DND-41 (cell line): ENCODE measurements at regions not wholly inside any gene's neighbourhood (a gene's known extent, or its start where the extent isn't known, plus 50 kb on each side); places are given as distances from the start of the nearest gene placed in this dataset.

Experiments
- ATAC-seq: fragments of 200-7000 bp; cut with Tn5 transposase; 3 replicates; pipeline ENCODE4 v1.9.1; 2021; ENCODE audit warnings: low read depth; ENCODE audit not compliant: insufficient read depth
- DNase-seq: peaks from one replicate; pipeline ENCODE4 v3.0.0-alpha.2; 2020
- H2AFZ ChIP-seq: 2 replicates; pipeline ENCODE4 v1.6.0; 2012; ENCODE audit warnings: low read depth, low read length
- H3K27ac ChIP-seq: 2 replicates; pipeline ENCODE4 v1.5.1; 2012; ENCODE audit warnings: low read length, inconsistent platforms
- H3K27me3 ChIP-seq: fragments of 200-600 bp; sonication (generic); 2 replicates; pipeline ENCODE4 v1.6.0; 2012; ENCODE audit warnings: low read length, mild to moderate bottlenecking, inconsistent platforms; ENCODE audit not compliant: insufficient read depth, poor library complexity
- H3K36me3 ChIP-seq: 2 replicates; pipeline ENCODE4 v1.5.1; 2012; ENCODE audit warnings: low read length, inconsistent platforms; ENCODE audit not compliant: insufficient read depth
- H3K4me1 ChIP-seq: 2 replicates; pipeline ENCODE4 v1.5.1; 2012; ENCODE audit warnings: mild to moderate bottlenecking, low read length; ENCODE audit not compliant: insufficient read depth
- H3K4me2 ChIP-seq: 2 replicates; pipeline ENCODE4 v1.6.0; 2012; ENCODE audit warnings: mild to moderate bottlenecking, moderate library complexity, low read length, inconsistent platforms; ENCODE audit not compliant: insufficient read depth
- H3K4me3 ChIP-seq, 2 experiments: fragments of 200-600 bp in 1 of 2; shearing (Covaris generic) in 1 of 2; 2 replicates each; pipeline ENCODE4 v1.5.1; 2012 to 2016; ENCODE audit warnings: inconsistent platforms in 2 of 2, low read length in 2 of 2, mild to moderate bottlenecking in 2 of 2, low read depth in 1 of 2, moderate library complexity in 1 of 2
- H3K79me2 ChIP-seq: 2 replicates; pipeline ENCODE4 v1.6.0; 2012; ENCODE audit warnings: low read length, inconsistent platforms; ENCODE audit not compliant: insufficient read depth
- H3K9ac ChIP-seq: 2 replicates; pipeline ENCODE4 v1.6.0; 2012; ENCODE audit warnings: low read depth, mild to moderate bottlenecking, inconsistent platforms, low read length, moderate library complexity
- H3K9me3 ChIP-seq: 2 replicates; pipeline ENCODE4 v1.5.1; 2012; ENCODE audit warnings: low read length, moderate library complexity, mild to moderate bottlenecking, inconsistent platforms; ENCODE audit not compliant: insufficient read depth, severe bottlenecking
- H4K20me1 ChIP-seq: 2 replicates; pipeline ENCODE4 v1.6.0; 2012; ENCODE audit warnings: low read length; ENCODE audit not compliant: insufficient read depth
- CTCF ChIP-seq: IDR thresholded peaks from 2 replicates; pipeline ENCODE4 v1.5.1; 2012; ENCODE audit warnings: borderline replicate concordance, low read length, moderate library complexity, mild to moderate bottlenecking; ENCODE audit not compliant: poor library complexity, severe bottlenecking; ENCODE audit errors: extremely low read depth
- EZH2 ChIP-seq: IDR thresholded peaks from 3 replicates; pipeline ENCODE4 v1.6.1; 2012; ENCODE audit warnings: borderline replicate concordance, low read depth, mild to moderate bottlenecking, moderate library complexity, low read length, inconsistent platforms; ENCODE audit not compliant: severe bottlenecking

- Histone ChIP-seq H3K27ac (no peak overlapping the region), H4K20me1 (no peaks in the 10 kb centered on the region), H3K4me3 (no peak overlapping the region), H3K27me3 (no peaks in the 10 kb centered on the region), H3K9me3 (no peaks in the 10 kb centered on the region), H2AFZ (no peak overlapping the region), H3K4me2 (no peak overlapping the region), H3K36me3 (no peaks in the 10 kb centered on the region), H3K4me1 (no peaks in the 10 kb centered on the region), H3K9ac (no peak overlapping the region), H3K79me2 (no peaks in the 10 kb centered on the region)
- DNase-seq, result no peak
- TF ChIP-seq EZH2, result no peak
- no peak for TF ChIP-seq CTCF
- ATAC-seq, result no peak
Measured at GRCh38 chr4:27141530-27141929, 280.9 kb downstream of the STIM2 start.

GRCh38 chr4:27142841-27143240, 282.2 kb downstream of the STIM2 start:
- Histone ChIP-seq H3K79me2 (no peaks in the 10 kb centered on the region), H3K36me3 (no peaks in the 10 kb centered on the region), H3K4me2 (no peak overlapping the region), H3K4me1 (no peaks in the 10 kb centered on the region), H3K27me3 (no peaks in the 10 kb centered on the region), H3K27ac (no peak overlapping the region), H2AFZ (no peak overlapping the region), H3K9me3 (no peaks in the 10 kb centered on the region), H3K9ac (no peak overlapping the region), H3K4me3 (no peak overlapping the region), H4K20me1 (no peaks in the 10 kb centered on the region)
- DNase-seq, result no peak
- TF ChIP-seq EZH2, result no peak
- TF ChIP-seq CTCF, result no peak
- ATAC-seq, result no peak

GRCh38 chr4:27145597-27145996, 285.0 kb downstream of the STIM2 start:
- no peaks in the 10 kb centered on the region for H3K4me1 ChIP-seq
- H2AFZ ChIP-seq, result no peak overlapping the region
- ATAC-seq (no peak), DNase-seq (no peak)
- no peak for TF ChIP-seq EZH2
- no peak for TF ChIP-seq CTCF
- no peak overlapping the region for H3K4me3 ChIP-seq
- no peaks in the 10 kb centered on the region for H3K9me3 ChIP-seq
- no peak overlapping the region for H3K4me2 ChIP-seq
- no peaks in the 10 kb centered on the region for H3K36me3 ChIP-seq
- H3K79me2 ChIP-seq, result no peaks in the 10 kb centered on the region
- H3K9ac ChIP-seq, result no peak overlapping the region
- no peak overlapping the region for H3K27ac ChIP-seq
- no peaks in the 10 kb centered on the region for H3K27me3 ChIP-seq
- H4K20me1 ChIP-seq, result no peaks in the 10 kb centered on the region

- DNase-seq (no peak), ATAC-seq (no peak)
- Histone ChIP-seq H2AFZ (no peak overlapping the region), H3K4me3 (no peak overlapping the region), H3K27me3 (no peaks in the 10 kb centered on the region), H3K4me2 (no peak overlapping the region), H3K27ac (no peak overlapping the region), H3K9me3 (no peaks in the 10 kb centered on the region), H4K20me1 (no peaks in the 10 kb centered on the region), H3K9ac (no peak overlapping the region), H3K79me2 (no peaks in the 10 kb centered on the region), H3K36me3 (no peaks in the 10 kb centered on the region), H3K4me1 (no peaks in the 10 kb centered on the region)
- no peak for TF ChIP-seq CTCF
- TF ChIP-seq EZH2, result no peak
Measured at GRCh38 chr4:27148211-27148895, 287.7 kb downstream of the STIM2 start.
